Epithelial cell of prostate (primary cell): ENCODE measurements at regions not wholly inside any gene's neighbourhood (a gene's known extent, or its start where the extent isn't known, plus 50 kb on each side); places are given as distances from the start of the nearest gene placed in this dataset.
A peak's percentile ranks its signal among the peaks of the same experiment; 100 is the strongest.

Experiments
- DNase-seq: peaks from one replicate; pipeline ENCODE4 v3.0.0-alpha.2; 2011; ENCODE audit warnings: low read depth, low spot score
- H3K27ac ChIP-seq: fragments of 450-650 bp; 2 replicates; pipeline ENCODE4 v1.5.1; 2017; ENCODE audit warnings: mild to moderate bottlenecking

GRCh38 chr2:191556463-191556862 lies 121.5 kb upstream of the NABP1 start:
- no peak for DNase-seq

GRCh38 chr2:191557841-191558240 lies 120.1 kb upstream of the NABP1 start:
- H3K27ac ChIP-seq: no peak overlapping the region
- DNase-seq: no peak

More at GRCh38 chr2:191556463-191556862, 121.5 kb upstream of the NABP1 start:
- no peak overlapping the region for H3K27ac ChIP-seq

GRCh38 chr2:191559569-191559968 lies 118.4 kb upstream of the NABP1 start:
- DNase-seq: no peak
- H3K27ac ChIP-seq: no peak overlapping the region

GRCh38 chr2:191560411-191560980 lies 117.4 kb upstream of the NABP1 start:
- no peak overlapping the region for H3K27ac ChIP-seq
- DNase-seq: no peak

- DNase-seq: no peak
- no peak overlapping the region for H3K27ac ChIP-seq
Observed at GRCh38 chr2:191565120-191565519, 112.8 kb upstream of the NABP1 start.

GRCh38 chr2:191565647-191566198 lies 112.2 kb upstream of the NABP1 start:
- H3K27ac ChIP-seq: no peak overlapping the region
- no peak for DNase-seq

- H3K27ac ChIP-seq: no peak overlapping the region
- no peak for DNase-seq
Observed at GRCh38 chr2:191566344-191566743, 111.6 kb upstream of the NABP1 start.

- no peak for DNase-seq
- no peak overlapping the region for H3K27ac ChIP-seq
Observed at GRCh38 chr2:191567206-191567605, 110.7 kb upstream of the NABP1 start.

- no peak overlapping the region for H3K27ac ChIP-seq
- no peak for DNase-seq
Observed at GRCh38 chr2:191569025-191569424, 108.9 kb upstream of the NABP1 start.

- no peak overlapping the region for H3K27ac ChIP-seq
- no peak for DNase-seq
Observed at GRCh38 chr2:191571163-191571769, 106.7 kb upstream of the NABP1 start.

- no peak overlapping the region for H3K27ac ChIP-seq
- DNase-seq: no peak
Observed at GRCh38 chr2:191572319-191572718, 105.6 kb upstream of the NABP1 start.

GRCh38 chr2:191573216-191573615 lies 104.7 kb upstream of the NABP1 start:
- no peak for DNase-seq
- H3K27ac ChIP-seq: no peak overlapping the region

- DNase-seq: no peak
- peak overlapping the region; percentile 2 for H3K27ac ChIP-seq
Observed at GRCh38 chr2:191574232-191574631, 103.7 kb upstream of the NABP1 start.

GRCh38 chr2:191577605-191578004 lies 100.3 kb upstream of the NABP1 start:
- no peak for DNase-seq
- peak overlapping the region; percentile 38 for H3K27ac ChIP-seq

GRCh38 chr2:191578031-191578430 lies 99.9 kb upstream of the NABP1 start:
- H3K27ac ChIP-seq: peak overlapping the region; percentile 38
- DNase-seq: peak; percentile 27

- no peak for DNase-seq
- H3K27ac ChIP-seq: no peak overlapping the region
Observed at GRCh38 chr2:191580581-191580980, 97.4 kb upstream of the NABP1 start.

GRCh38 chr2:191581003-191581402 lies 96.9 kb upstream of the NABP1 start:
- peak overlapping the region; percentile 88 for H3K27ac ChIP-seq
- no peak for DNase-seq

GRCh38 chr2:191582355-191582754 lies 95.6 kb upstream of the NABP1 start:
- peak overlapping the region; percentile 88 for H3K27ac ChIP-seq

GRCh38 chr2:191591025-191591424 lies 86.9 kb upstream of the NABP1 start:
- no peak overlapping the region for H3K27ac ChIP-seq
- no peak for DNase-seq

More at GRCh38 chr2:191582355-191582754, 95.6 kb upstream of the NABP1 start:
- peak; percentile 86 for DNase-seq

- peak; percentile 78 for DNase-seq
- H3K27ac ChIP-seq: peak overlapping the region; percentile 93
Observed at GRCh38 chr2:191593622-191594385, 84.1 kb upstream of the NABP1 start.

GRCh38 chr2:191597186-191597751 lies 80.7 kb upstream of the NABP1 start:
- no peak for DNase-seq

More at GRCh38 chr2:191597186-191597751, 80.7 kb upstream of the NABP1 start:
- H3K27ac ChIP-seq: no peak overlapping the region
